Fibroblast of lung (primary cell): ENCODE measurements at regions not wholly inside any gene's neighbourhood (a gene's known extent, or its start where the extent isn't known, plus 50 kb on each side); places are given as distances from the start of the nearest gene placed in this dataset.

ENCODE experiments used
- DNase-seq, 2 donors: peaks; one replicate each; pipeline versions ENCODE4 v3.0.0 to v3.0.0-alpha.2; 2010; ENCODE audit warnings: low read depth in 2 of 2
- H2AFZ ChIP-seq: 2 replicates; pipeline ENCODE4 v1.5.1; 2012; ENCODE audit warnings: low read length, control low read depth, inconsistent platforms
- H3K27ac ChIP-seq: 2 replicates; pipeline ENCODE4 v1.5.1; 2011; ENCODE audit warnings: low read length, control low read depth; ENCODE audit not compliant: insufficient read depth
- H3K27me3 ChIP-seq: 2 replicates; pipeline ENCODE4 v1.5.1; 2011; ENCODE audit warnings: mild to moderate bottlenecking, low read length; ENCODE audit not compliant: control insufficient read depth, insufficient read depth
- H3K36me3 ChIP-seq: 2 replicates; pipeline ENCODE4 v1.5.1; 2011; ENCODE audit warnings: low read length; ENCODE audit not compliant: control insufficient read depth, insufficient read depth
- H3K4me1 ChIP-seq: 2 replicates; pipeline ENCODE4 v1.5.1; 2011; ENCODE audit warnings: low read length; ENCODE audit not compliant: control insufficient read depth, insufficient read depth; ENCODE audit errors: extremely low read depth
- H3K4me2 ChIP-seq: 2 replicates; pipeline ENCODE4 v1.5.1; 2011; ENCODE audit warnings: low read length, control low read depth; ENCODE audit not compliant: insufficient read depth; ENCODE audit errors: extremely low read depth
- H3K4me3 ChIP-seq, 4 experiments: fragments of 200-600 bp in 1 of 4; sonication (generic) in 1 of 4; replicated peaks in 1 of 4; 2 replicates each; pipeline ENCODE4 v1.5.1; 2011 to 2016; ENCODE audit warnings: low read length in 4 of 4, low read depth in 3 of 4, mild to moderate bottlenecking in 3 of 4, control low read depth in 2 of 4, inconsistent platforms in 1 of 4, mixed read lengths in 1 of 4; ENCODE audit not compliant: insufficient read depth in 1 of 4; ENCODE audit errors: control extremely low read depth in 1 of 4
- H3K79me2 ChIP-seq: 2 replicates; pipeline ENCODE4 v1.5.1; 2012; ENCODE audit warnings: mild to moderate bottlenecking, low read length, inconsistent platforms; ENCODE audit not compliant: control insufficient read depth, insufficient read depth
- H3K9ac ChIP-seq: 2 replicates; pipeline ENCODE4 v1.5.1; 2011; ENCODE audit warnings: mild to moderate bottlenecking, low read length, control low read depth; ENCODE audit not compliant: insufficient read depth
- H3K9me3 ChIP-seq: 2 replicates; pipeline ENCODE4 v1.5.1; 2012; ENCODE audit warnings: low read depth, low read length; ENCODE audit not compliant: control insufficient read depth, insufficient read depth
- H4K20me1 ChIP-seq: 2 replicates; pipeline ENCODE4 v1.5.1; 2011; ENCODE audit warnings: low read length; ENCODE audit not compliant: control insufficient read depth, insufficient read depth; ENCODE audit errors: extremely low read depth
- EZH2 ChIP-seq: IDR thresholded peaks from 2 replicates; pipeline ENCODE4 v1.5.1; 2012; ENCODE audit warnings: low read length, control low read depth, mild to moderate bottlenecking; ENCODE audit errors: missing control alignments
- TF ChIP-seq, protein P1 (sequence below), 2 donors: IDR thresholded peaks in 1 of 2; conservative IDR thresholded peaks in 1 of 2; 1 replicate in 1 of 2; 2 replicates in 1 of 2; pipeline ENCODE4 v1.5.1; 2011 to 2012; ENCODE audit warnings: low read length in 2 of 2, control low read depth in 1 of 2, inconsistent platforms in 1 of 2, low read depth in 1 of 2, mild to moderate bottlenecking in 1 of 2

DNA sequence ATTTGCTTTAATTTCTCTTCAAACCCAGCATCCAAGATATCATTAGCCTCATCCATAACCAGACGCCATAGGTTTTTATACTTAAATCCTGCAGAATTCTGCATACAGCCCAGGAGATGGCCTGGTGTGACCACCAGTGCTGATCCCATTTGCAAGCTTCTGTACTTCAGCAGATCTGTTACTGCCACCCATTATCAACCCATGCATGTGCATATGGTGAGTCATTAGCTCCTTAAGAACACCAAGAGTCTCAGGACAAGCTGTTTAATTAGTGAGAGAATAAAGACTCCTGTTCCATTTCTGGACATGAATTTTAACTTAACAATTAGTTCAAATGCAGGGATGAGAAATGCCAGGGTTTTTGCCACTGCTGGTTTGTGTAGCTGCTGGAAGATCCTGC is 110.7 kb upstream of the TANK start:
- Histone ChIP-seq H3K4me3 (no peak overlapping the region), H3K27me3 (no peaks in the 10 kb centered on the region), H3K27ac (no peak overlapping the region), H3K4me2 (no peak overlapping the region), H3K36me3 (no peaks in the 10 kb centered on the region), H3K9me3 (no peaks in the 10 kb centered on the region), H3K4me1 (peaks cover 7% of the 10 kb centered on the region), H4K20me1 (no peaks in the 10 kb centered on the region), H3K9ac (no peak overlapping the region), H3K79me2 (no peaks in the 10 kb centered on the region), H2AFZ (no peak overlapping the region)
- no peak for DNase-seq
- TF ChIP-seq, protein P1, sequence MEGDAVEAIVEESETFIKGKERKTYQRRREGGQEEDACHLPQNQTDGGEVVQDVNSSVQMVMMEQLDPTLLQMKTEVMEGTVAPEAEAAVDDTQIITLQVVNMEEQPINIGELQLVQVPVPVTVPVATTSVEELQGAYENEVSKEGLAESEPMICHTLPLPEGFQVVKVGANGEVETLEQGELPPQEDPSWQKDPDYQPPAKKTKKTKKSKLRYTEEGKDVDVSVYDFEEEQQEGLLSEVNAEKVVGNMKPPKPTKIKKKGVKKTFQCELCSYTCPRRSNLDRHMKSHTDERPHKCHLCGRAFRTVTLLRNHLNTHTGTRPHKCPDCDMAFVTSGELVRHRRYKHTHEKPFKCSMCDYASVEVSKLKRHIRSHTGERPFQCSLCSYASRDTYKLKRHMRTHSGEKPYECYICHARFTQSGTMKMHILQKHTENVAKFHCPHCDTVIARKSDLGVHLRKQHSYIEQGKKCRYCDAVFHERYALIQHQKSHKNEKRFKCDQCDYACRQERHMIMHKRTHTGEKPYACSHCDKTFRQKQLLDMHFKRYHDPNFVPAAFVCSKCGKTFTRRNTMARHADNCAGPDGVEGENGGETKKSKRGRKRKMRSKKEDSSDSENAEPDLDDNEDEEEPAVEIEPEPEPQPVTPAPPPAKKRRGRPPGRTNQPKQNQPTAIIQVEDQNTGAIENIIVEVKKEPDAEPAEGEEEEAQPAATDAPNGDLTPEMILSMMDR (conservative IDR thresholded peaks at IDR 0.05 in 1 of 2, IDR thresholded peaks at IDR 0.05 in 1 of 2; ENCODE audit: low read depth in 1 of 2, low read length in 2 of 2) = no peak
- no peak for TF ChIP-seq EZH2

DNA sequence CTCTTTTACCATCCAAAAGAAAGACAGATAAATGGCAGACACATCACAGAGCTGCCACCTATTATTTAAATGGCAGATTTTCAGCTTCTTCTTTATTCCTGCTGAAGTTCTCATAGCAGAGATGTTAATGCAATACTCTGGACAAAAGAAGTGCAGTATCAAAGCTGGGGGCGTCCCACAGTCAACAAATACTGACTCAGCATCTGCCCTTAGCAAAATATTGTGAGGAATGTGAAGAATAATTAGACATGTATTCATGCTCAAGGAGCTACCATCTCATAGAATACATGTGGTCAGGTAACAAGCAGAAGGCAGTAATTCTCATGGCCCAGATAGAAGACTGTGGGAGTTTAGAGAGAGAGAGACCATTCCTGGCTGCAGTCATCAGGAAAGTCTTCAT is 108.0 kb upstream of the TANK start:
- H4K20me1 ChIP-seq = no peaks in the 10 kb centered on the region

DNA sequence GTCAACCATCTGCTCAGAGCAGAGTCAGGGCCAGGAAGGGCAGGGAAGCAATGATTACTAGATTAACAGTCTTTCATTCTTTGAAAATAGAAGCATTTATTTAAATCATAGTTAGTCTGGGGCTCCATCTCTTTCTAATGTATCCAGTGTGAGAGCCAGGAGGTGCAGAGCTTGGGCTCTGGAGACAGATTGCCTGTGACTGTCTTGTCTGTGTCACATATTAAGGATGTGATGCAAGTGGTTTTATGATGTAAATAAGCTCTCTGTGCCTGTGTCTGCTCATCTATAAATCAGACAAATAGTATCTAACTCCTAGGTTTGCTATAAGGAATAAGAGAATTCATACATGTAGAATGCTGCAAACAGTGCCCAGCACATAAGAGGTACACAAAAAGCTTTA is 104.9 kb upstream of the TANK start:
- Histone ChIP-seq H3K9me3 (no peaks in the 10 kb centered on the region), H3K79me2 (no peaks in the 10 kb centered on the region), H3K36me3 (no peaks in the 10 kb centered on the region), H3K4me3 (no peak overlapping the region), H3K27me3 (no peaks in the 10 kb centered on the region), H2AFZ (no peak overlapping the region), H4K20me1 (no peaks in the 10 kb centered on the region), H3K4me2 (no peak overlapping the region), H3K9ac (no peak overlapping the region), H3K4me1 (no peaks in the 10 kb centered on the region), H3K27ac (no peak overlapping the region)
- no peak for DNase-seq
- TF ChIP-seq EZH2 = no peak
- TF ChIP-seq, protein P1 (conservative IDR thresholded peaks at IDR 0.05 in 1 of 2, IDR thresholded peaks at IDR 0.05 in 1 of 2; ENCODE audit: low read depth in 1 of 2, low read length in 2 of 2) = no peak

More for the DNA sequence above, 108.0 kb upstream of the TANK start:
- H3K9ac ChIP-seq = no peak overlapping the region
- H3K79me2 ChIP-seq = no peaks in the 10 kb centered on the region
- H2AFZ ChIP-seq = no peak overlapping the region
- H3K4me2 ChIP-seq = no peak overlapping the region
- H3K4me1 ChIP-seq = no peaks in the 10 kb centered on the region
- H3K36me3 ChIP-seq = no peaks in the 10 kb centered on the region
- no peak overlapping the region for H3K4me3 ChIP-seq
- no peak overlapping the region for H3K27ac ChIP-seq
- no peak for TF ChIP-seq EZH2
- TF ChIP-seq, protein P1 (conservative IDR thresholded peaks at IDR 0.05 in 1 of 2, IDR thresholded peaks at IDR 0.05 in 1 of 2; ENCODE audit: low read depth in 1 of 2, low read length in 2 of 2) = no peak
- no peaks in the 10 kb centered on the region for H3K9me3 ChIP-seq
- DNase-seq = no peak
- H3K27me3 ChIP-seq = no peaks in the 10 kb centered on the region
